B cell (primary cell): ENCODE measurements at regions not wholly inside any gene's neighbourhood (a gene's known extent, or its start where the extent isn't known, plus 50 kb on each side); places are given as distances from the start of the nearest gene placed in this dataset.

Experiments used
- ATAC-seq: fragments of 200-7000 bp; cut with Tn5 transposase; one replicate; pipeline ENCODE4 v1.10.0; 2021; ENCODE audit warnings: low read depth, mild to moderate bottlenecking, moderate number of reproducible peaks, moderate library complexity
- CTCF ChIA-PET: fragments of 350-600 bp; sonication (Branson Sonifier 250); formaldehyde crosslinking; loops from one replicate; lab custom pipeline; 2021; ENCODE audit warnings: antibody characterized with exemption, inconsistent platforms; lab: Charles Lee
- POLR2A ChIA-PET: fragments of 350-600 bp; sonication (Branson Sonifier 250); formaldehyde crosslinking; loops from one replicate; lab custom pipeline; 2021; ENCODE audit warnings: antibody characterized with exemption; lab: Charles Lee
- DNase-seq: peaks from one replicate; pipeline ENCODE4 v3.0.0; 2013
- H2AFZ ChIP-seq: 2 replicates; pipeline ENCODE4 v1.6.1; 2012; ENCODE audit warnings: mild to moderate bottlenecking, low read depth, low read length; ENCODE audit not compliant: insufficient read depth, poor library complexity, severe bottlenecking
- H3K27ac ChIP-seq, 2 donors: 1 replicate in 1 of 2; 2 replicates in 1 of 2; pipeline ENCODE4 v1.5.1; 2012 to 2013; ENCODE audit warnings: low read length in 2 of 2, mild to moderate bottlenecking in 2 of 2, moderate library complexity in 1 of 2
- H3K27me3 ChIP-seq, 4 experiments: fragments of 200-600 bp in 1 of 4; sonication (generic) in 1 of 4; replicated peaks in 1 of 4; 1 replicate in 2 of 4; 2 replicates in 2 of 4; pipeline versions ENCODE4 v1.6.1 to v1.7.0; 2013 to 2016; ENCODE audit warnings: low read length in 3 of 4, mild to moderate bottlenecking in 2 of 4, mixed read lengths in 1 of 4, moderate library complexity in 1 of 4; ENCODE audit not compliant: insufficient read depth in 4 of 4, control insufficient read depth in 3 of 4; ENCODE audit errors: control extremely low read depth in 1 of 4
- H3K36me3 ChIP-seq, 2 experiments: replicated peaks in 1 of 2; 1 replicate in 1 of 2; 2 replicates in 1 of 2; pipeline versions ENCODE4 v1.6.1 to v1.7.1; 2013; ENCODE audit warnings: low read length in 1 of 2; ENCODE audit not compliant: insufficient read depth in 2 of 2, control insufficient read depth in 1 of 2; ENCODE audit errors: control extremely low read depth in 1 of 2, extremely low read depth in 1 of 2
- H3K4me1 ChIP-seq, 2 donors: fragments of 200-600 bp in 1 of 2; sonication (generic) in 1 of 2; 1 replicate in 1 of 2; 2 replicates in 1 of 2; pipeline versions ENCODE4 v1.5.1 to v1.6.1; 2013 to 2017; ENCODE audit warnings: low read length in 2 of 2; ENCODE audit not compliant: control insufficient read depth in 2 of 2, insufficient read depth in 2 of 2
- H3K4me2 ChIP-seq: replicated peaks from 2 replicates; pipeline ENCODE3; 2012; ENCODE audit warnings: mild to moderate bottlenecking, low read depth, low read length; ENCODE audit not compliant: poor library complexity, severe bottlenecking
- H3K4me3 ChIP-seq, 5 experiments: fragments of 200-600 bp in 1 of 5; sonication (generic) in 1 of 5; 1 replicate in 3 of 5; 2 replicates in 2 of 5; pipeline versions ENCODE4 v1.5.1 to v1.7.0; 2011 to 2016; ENCODE audit warnings: low read length in 4 of 5, mild to moderate bottlenecking in 4 of 5, low read depth in 2 of 5, control low read depth in 1 of 5, moderate library complexity in 1 of 5; ENCODE audit not compliant: insufficient read depth in 1 of 5; ENCODE audit errors: control extremely low read depth in 1 of 5, extremely low read depth in 1 of 5
- H3K79me2 ChIP-seq: fragments of 200-600 bp; sonication (generic); one replicate; pipeline ENCODE4 v1.6.0; 2016; ENCODE audit warnings: low read length; ENCODE audit not compliant: control insufficient read depth, insufficient read depth
- H3K9ac ChIP-seq: fragments of 200-600 bp; sonication (generic); 2 replicates; pipeline ENCODE4 v1.6.1; 2017; ENCODE audit warnings: mild to moderate bottlenecking, low read length, moderate library complexity
- H3K9me3 ChIP-seq, 3 donors: one replicate each; pipeline versions ENCODE4 v1.6.1 to v1.7.1; 2013; ENCODE audit warnings: low read length in 2 of 3; ENCODE audit not compliant: control insufficient read depth in 2 of 3, insufficient read depth in 1 of 3; ENCODE audit errors: control extremely low read depth in 1 of 3
- H4K20me1 ChIP-seq: 2 replicates; pipeline ENCODE4 v1.6.0; 2012; ENCODE audit warnings: mild to moderate bottlenecking, low read length; ENCODE audit not compliant: insufficient read depth, control insufficient read depth, poor library complexity, severe bottlenecking
- H3K27ac Mint-ChIP-seq: one replicate; pipeline ENCODE4 v1.8.0; 2021; ENCODE audit warnings: mixed read lengths
- H3K27me3 Mint-ChIP-seq: one replicate; pipeline ENCODE4 v1.8.0; 2021; ENCODE audit warnings: mixed read lengths
- H3K4me1 Mint-ChIP-seq: one replicate; pipeline ENCODE4 v1.8.0; 2021; ENCODE audit warnings: mixed read lengths
- H3K4me3 Mint-ChIP-seq: one replicate; pipeline ENCODE4 v1.8.0; 2021; ENCODE audit warnings: mixed read lengths
- H3K9me3 Mint-ChIP-seq: one replicate; pipeline ENCODE4 v1.8.0; 2022; ENCODE audit warnings: mixed read lengths; ENCODE audit not compliant: insufficient read depth
- EZH2 ChIP-seq: IDR thresholded peaks from 2 replicates; pipeline ENCODE4 v1.6.1; 2012; ENCODE audit warnings: borderline replicate concordance, low read depth, mild to moderate bottlenecking, moderate library complexity, low read length; ENCODE audit not compliant: insufficient read depth, poor library complexity, severe bottlenecking
- WGBS: methylation state at CpG from one replicate; pipeline ENCODE4 v1.1.5; 2013; ENCODE audit warnings: missing lambda C conversion rate; ENCODE audit not compliant: insufficient coverage; 5-methylcytosine and 5-hydroxymethylcytosine counted together
- intact Hi-C: fragments of 100-400 bp; cut with micrococcal nuclease; formaldehyde crosslinking; loops from one replicate; pipeline ENCODE4 v1.10.0; 2022
- TF ChIP-seq, protein P1 (sequence below): fragments of 200-600 bp; IDR thresholded peaks from one replicate; pipeline ENCODE4 v1.8.0; 2022; ENCODE audit warnings: antibody characterized with exemption, mild to moderate bottlenecking

DNA sequence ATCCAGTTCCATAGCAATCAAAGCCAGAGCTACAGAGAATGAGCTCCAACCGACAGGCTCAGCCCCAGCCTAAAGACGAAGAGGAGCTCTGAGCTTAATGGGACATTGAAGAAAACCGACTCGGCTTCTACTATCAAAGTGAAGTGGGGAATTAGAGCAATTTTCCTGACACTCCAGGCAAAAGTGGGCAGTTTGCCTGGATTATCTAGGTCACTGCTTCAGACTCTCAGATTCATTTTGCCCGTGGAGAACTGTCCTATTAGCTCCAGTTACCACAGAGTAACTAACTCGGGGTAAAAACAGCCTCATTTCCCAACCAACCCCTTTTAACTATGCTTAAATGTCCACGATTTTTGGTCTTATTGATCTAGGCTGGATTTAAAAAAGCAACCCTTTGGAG, 592.1 kb upstream of the NRSN1 start:
- no peak overlapping the region for H2AFZ ChIP-seq
- no peaks in the 10 kb centered on the region for H3K36me3 ChIP-seq
- no peaks in the 10 kb centered on the region for H3K4me1 ChIP-seq
- peaks cover 7% of the 10 kb centered on the region for H3K9me3 Mint-ChIP-seq
- H4K20me1 ChIP-seq, result no peaks in the 10 kb centered on the region
- ATAC-seq (no peak), DNase-seq (no peak)
- H3K27me3 ChIP-seq, result no peaks in the 10 kb centered on the region
- H3K27ac Mint-ChIP-seq, result no peak overlapping the region
- 90% methylated on average over 5 of the region's 7 CpGs for WGBS
- ChIA-PET POLR2A (no interaction called here), CTCF (no interaction called here)
- no peaks in the 10 kb centered on the region for H3K79me2 ChIP-seq
- H3K27ac ChIP-seq, result no peak overlapping the region
- H3K4me3 Mint-ChIP-seq, result no peak overlapping the region
- H3K4me2 ChIP-seq, result no peak overlapping the region
- TF ChIP-seq, protein P1, sequence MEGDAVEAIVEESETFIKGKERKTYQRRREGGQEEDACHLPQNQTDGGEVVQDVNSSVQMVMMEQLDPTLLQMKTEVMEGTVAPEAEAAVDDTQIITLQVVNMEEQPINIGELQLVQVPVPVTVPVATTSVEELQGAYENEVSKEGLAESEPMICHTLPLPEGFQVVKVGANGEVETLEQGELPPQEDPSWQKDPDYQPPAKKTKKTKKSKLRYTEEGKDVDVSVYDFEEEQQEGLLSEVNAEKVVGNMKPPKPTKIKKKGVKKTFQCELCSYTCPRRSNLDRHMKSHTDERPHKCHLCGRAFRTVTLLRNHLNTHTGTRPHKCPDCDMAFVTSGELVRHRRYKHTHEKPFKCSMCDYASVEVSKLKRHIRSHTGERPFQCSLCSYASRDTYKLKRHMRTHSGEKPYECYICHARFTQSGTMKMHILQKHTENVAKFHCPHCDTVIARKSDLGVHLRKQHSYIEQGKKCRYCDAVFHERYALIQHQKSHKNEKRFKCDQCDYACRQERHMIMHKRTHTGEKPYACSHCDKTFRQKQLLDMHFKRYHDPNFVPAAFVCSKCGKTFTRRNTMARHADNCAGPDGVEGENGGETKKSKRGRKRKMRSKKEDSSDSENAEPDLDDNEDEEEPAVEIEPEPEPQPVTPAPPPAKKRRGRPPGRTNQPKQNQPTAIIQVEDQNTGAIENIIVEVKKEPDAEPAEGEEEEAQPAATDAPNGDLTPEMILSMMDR, result no peak
- TF ChIP-seq EZH2, result no peak
- no peak overlapping the region for H3K4me3 ChIP-seq
- no peak overlapping the region for H3K9ac ChIP-seq
- intact Hi-C loops, result no loop called here
- peaks cover 0 to 3% (median 0%) of the 10 kb centered on the region in 3 donors for H3K9me3 ChIP-seq
- no peaks in the 10 kb centered on the region for H3K27me3 Mint-ChIP-seq
- H3K4me1 Mint-ChIP-seq, result no peaks in the 10 kb centered on the region

DNA sequence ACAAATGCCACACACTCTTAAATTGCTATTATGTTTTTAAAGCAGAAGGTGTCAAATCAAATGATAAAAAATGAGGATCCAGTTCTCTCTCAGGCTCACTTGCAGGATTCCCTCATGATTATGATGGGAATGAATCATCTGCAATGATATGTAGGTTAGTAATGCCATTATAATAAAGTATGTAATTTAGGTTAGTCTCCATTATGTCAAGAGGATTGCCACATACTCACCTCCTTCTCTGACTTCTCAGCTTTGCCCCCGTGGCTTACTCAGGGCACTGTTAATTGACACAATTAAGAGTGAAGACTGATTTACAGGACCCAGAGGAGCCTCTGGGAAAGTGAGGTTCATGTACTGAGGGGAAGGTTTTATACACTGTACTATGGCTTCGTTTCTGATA, 591.7 kb upstream of the NRSN1 start:
- Histone ChIP-seq H3K9me3 (peaks cover 0 to 3% (median 0%) of the 10 kb centered on the region in 3 donors), H3K4me2 (no peak overlapping the region), H3K79me2 (no peaks in the 10 kb centered on the region), H3K27me3 (no peaks in the 10 kb centered on the region), H4K20me1 (no peaks in the 10 kb centered on the region), H2AFZ (no peak overlapping the region), H3K27ac (no peak overlapping the region), H3K36me3 (no peaks in the 10 kb centered on the region), H3K4me3 (no peak overlapping the region), H3K4me1 (no peaks in the 10 kb centered on the region), H3K9ac (no peak overlapping the region)
- no peak overlapping the region for H3K27ac Mint-ChIP-seq
- TF ChIP-seq, protein P1, result no peak
- no peak for TF ChIP-seq EZH2
- no peak for ATAC-seq
- no peaks in the 10 kb centered on the region for H3K27me3 Mint-ChIP-seq
- intact Hi-C loops, result no loop called here
- H3K4me1 Mint-ChIP-seq, result no peaks in the 10 kb centered on the region
- DNase-seq, result no peak
- POLR2A ChIA-PET, result no interaction called here
- WGBS, result 80% methylated on average over 1 of the region's 2 CpGs
- no peak overlapping the region for H3K4me3 Mint-ChIP-seq
- H3K9me3 Mint-ChIP-seq, result peaks cover 5% of the 10 kb centered on the region
- CTCF ChIA-PET, result no interaction called here
